Dedifferentiated amniotic fluid mesenchymal stem cell (primary cell): ENCODE measurements at regions not wholly inside any gene's neighbourhood (a gene's known extent, or its start where the extent isn't known, plus 50 kb on each side); places are given as distances from the start of the nearest gene placed in this dataset.
"Not testable (repeated sequence)": the region's sequence is repeated elsewhere in the genome, so short reads cannot be mapped to it uniquely, and the experiment has no call there.

Experiments
- DNase-seq: peaks from one replicate; pipeline ENCODE4 v3.0.0-alpha.2; 2016; ENCODE audit errors: extremely low spot score

DNA sequence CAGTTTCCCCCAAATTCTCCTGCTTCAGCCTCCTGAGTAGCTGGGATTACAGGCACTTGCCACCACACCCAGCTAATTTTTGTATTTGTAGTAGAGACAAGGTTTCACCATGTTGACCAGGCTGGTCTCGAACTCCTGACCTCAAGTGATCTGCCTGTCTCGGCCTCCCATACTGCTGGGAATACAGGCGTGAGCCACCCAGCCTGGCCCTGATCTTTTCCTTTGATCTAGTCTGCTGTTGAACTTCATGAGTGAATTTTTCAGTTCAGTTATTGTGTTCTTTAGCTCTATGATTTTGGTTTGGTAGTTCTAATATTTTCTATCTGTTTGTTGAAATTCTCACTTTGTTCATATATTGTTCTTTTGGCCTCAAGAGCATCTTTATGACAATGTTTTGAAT lies 83.4 kb upstream of the RAP2C start:
- not testable (repeated sequence) for DNase-seq

DNA sequence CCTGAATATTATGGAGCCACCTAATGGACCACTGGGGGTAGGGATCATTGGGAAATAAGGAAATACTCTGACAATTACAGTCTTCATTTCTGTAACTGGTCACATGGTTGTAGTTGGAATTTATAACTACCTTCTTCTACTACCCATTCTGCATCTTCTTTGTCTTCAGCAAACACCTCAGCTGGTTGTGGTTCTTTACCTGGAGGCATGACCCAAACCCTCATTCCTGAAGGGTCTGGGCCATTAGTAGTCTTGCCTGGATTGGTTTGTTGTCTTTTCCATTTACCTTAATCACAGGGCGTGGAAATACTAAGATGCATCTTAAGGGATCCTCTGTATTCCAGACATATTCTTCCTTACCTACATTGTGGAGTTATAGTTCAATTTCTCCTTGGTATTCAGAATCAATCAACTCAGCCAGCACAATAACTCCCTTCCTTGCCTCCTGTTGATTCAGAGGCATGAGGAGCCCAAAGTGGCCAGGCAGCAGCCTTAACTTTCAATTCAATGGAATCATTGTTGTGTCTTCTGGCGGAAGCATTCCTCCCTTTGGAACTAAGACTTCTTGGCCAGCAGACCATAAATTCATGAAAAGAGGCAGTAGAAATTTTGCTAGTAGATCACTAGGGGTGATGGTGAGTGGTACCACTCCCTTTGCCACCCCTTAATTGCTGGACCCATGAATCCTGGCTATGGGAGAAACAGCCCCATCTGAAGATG lies 75.7 kb upstream of the RAP2C start:
- no peak for DNase-seq

DNA sequence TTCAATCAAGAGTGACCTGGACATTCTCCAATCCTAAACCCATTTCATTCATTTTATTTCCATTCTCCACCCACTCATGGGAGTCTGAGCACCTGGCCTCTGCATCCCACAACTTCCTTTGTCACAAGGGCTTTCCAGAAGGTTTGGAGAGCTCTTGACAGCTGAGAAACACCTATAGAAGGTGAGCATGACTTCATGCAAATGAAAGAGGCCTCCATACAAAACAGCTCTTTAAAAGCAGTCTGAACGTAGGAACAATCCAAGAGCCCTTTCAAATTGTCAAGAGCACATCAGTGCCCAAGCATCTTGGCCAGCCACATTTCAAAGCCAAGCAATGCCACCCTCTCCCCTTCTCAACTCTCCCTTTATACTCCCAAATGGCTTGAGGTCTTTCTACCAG lies 74.9 kb upstream of the RAP2C start:
- no peak for DNase-seq

DNA sequence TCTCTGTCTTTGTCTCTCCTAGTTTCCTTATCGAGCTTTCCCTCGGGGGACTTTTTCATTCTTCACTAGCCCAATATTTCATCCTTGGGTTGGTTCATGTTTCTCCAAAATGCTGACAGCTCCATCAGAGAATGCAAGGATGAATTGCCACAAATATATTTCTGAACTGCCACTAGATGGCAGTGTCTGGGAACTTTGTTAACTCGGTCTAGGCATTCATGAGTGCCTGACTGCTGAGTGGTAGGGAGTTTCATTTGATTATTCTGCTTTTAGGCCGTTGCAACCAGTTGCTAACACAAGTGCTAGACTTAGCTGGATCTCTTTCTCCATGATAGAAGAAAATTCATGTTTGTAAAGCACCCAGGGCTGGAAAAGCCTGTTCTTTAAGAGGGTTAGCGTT lies 73.5 kb upstream of the RAP2C start:
- peak; percentile 66 for DNase-seq

DNA sequence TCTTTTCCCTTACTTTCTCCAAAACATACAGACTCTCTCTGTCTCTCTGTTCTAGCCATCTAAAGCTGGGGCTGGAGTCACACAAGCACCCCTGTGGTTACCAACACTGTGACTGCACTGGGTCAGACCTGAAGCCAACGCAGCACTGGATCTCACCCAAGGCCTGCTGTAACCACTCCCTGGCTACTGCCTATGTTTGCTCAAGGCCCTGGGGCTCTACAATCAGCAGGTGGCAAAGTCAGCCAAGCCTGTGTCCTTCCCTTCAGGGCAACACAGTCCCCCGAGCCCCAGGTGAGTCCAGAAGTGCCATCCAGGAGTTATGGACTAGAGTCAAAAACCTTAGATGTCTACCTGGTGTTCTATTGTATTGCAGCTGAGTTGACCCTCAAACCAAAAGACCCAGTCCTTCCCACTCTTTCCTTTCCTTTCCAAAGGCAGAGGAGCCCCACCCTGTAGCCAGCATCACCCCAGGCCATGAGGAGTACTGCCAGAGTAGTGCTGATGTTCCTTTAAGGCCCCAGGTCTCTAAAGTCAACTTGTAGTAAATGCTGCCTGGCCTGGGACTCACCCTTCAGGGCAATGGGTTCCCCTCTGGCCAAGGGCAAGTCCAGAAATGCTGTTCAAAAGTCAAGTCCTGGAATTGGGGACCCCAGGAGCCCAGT lies 58.8 kb upstream of the RAP2C start:
- DNase-seq, result no peak

DNA sequence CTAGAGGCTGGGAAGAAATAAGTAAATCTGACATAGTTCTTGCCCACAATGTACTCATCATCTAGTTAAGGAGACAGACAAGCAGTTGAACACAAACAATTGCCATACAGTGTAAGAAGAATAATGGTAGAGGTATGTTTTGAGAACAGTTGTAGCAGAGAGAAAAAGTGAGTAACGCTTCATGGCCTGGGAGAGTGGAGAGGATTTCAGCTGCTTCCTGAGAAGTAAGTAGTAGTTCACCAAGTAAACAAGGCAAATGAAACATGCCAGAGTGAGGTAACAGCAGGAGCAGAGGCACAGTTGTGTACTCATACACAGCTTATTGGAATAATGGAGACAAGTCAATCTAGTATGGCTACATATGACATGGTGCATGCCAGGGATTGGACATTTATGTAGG lies 53.6 kb upstream of the RAP2C start:
- DNase-seq, result no peak

DNA sequence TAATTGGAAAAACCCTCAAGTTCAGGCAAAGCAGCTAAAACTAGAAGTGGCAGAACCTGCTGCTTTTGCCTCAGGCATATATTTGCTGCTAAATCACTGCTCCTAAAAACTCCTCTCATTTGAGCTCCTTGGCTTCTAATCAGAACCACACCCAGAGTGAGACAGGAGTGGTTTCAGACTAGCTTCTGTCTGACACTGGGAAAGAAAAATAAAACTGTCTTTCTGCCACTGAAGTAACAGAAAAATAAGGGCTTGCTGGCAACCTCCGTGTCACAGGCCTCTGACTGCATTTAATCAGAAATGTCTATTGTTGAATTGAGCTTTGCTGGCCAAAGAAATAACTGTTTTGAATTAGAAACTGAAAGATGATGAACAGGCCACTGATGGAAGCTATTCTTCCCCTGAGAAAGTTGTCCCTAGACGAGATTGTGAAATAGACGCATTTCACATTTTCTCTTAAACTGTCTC lies 52.1 kb upstream of the RAP2C start:
- no peak for DNase-seq

DNA sequence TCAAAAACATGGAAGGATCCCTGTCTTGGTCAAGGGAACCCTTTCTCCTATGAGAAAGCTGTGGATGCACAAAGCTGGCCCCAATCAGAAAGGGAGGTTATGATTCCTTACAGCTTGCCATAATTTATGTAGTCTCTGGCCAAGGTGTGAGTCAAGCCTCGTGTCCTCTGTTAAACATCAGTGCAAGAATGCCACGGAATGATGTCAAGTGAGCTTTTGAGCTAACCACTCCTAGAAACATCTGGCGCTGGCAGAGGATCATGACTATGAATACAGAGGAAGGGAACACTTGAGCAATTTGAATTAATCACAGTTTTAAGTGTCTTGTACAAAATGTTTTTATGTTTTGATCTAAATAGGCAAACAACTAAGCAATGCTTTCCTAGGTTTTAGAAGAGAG lies 51.5 kb upstream of the RAP2C start:
- DNase-seq, result peak; percentile 78

DNA sequence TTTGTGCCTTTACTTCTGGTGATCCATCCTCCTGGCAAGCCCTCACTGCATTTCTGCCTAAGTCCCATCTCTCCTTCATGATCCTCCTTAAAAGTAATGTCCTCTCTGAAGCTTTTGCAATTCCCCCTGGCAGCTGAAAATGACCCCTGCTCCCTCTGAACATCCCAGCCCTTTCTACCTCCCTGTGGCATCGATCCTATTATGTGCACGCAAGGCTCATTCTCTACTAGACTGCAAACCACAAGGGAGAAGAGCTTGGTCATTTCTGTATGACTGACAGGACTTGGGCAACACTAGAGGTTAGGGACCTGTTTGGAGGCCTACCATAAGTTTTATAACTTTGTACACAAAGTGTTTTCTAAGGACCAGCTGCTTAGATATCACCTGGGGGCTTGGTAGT lies 50.8 kb upstream of the RAP2C start:
- no peak for DNase-seq
